ENCODE measurements at regions not wholly inside any gene's neighbourhood (a gene's known extent, or its start where the extent isn't known, plus 50 kb on each side); places are given as distances from the start of the nearest gene placed in this dataset.
"Not testable (repeated sequence)": the region's sequence is repeated elsewhere in the genome, so short reads cannot be mapped to it uniquely, and the experiment has no call there.

DNA sequence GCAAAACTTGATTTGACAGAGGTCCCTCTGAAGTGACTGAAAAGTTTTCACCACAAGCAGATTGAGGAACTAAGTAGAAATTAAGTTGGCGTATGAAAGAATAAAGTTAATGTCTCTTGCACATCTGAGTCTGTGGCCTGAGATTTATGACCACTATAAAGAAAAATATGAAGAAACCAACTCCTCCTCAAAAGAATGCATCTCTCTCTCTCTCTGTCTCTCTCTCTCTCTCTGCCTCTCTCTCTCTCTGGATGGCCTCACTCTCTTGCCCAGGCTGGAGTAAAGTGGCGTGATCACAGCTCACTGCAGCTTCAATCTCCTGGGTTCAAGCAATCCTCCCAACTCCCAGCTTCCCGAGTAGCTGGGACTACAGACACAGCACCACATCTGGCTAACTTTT is 55.2 kb downstream of the RPL22L1 start:
- no peak overlapping the region for H3K4me3 ChIP-seq (ENCODE audit: low read depth in 1 of 2, low read length in 2 of 2)
- peaks cover 13 to 21% of the 10 kb centered on the region in 2 donors for H3K4me1 ChIP-seq (ENCODE audit: control insufficient read depth in 1 of 2, insufficient read depth in 2 of 2, low read length in 2 of 2)
- no peak overlapping the region for H3K9ac ChIP-seq (ENCODE audit: low read depth in 1 of 2, low read length in 2 of 2)
- no peak overlapping the region for H3K27ac ChIP-seq (ENCODE audit: low read depth, low read length)
- no peaks in the 10 kb centered on the region for H3K9me3 ChIP-seq (ENCODE audit: control insufficient read depth in 1 of 2, low read length in 2 of 2)
- no peaks in the 10 kb centered on the region for H3K27me3 ChIP-seq (ENCODE audit: control insufficient read depth in 1 of 2, insufficient read depth in 2 of 2, low read length in 2 of 2)
- H3K36me3 ChIP-seq (ENCODE audit: control insufficient read depth in 1 of 2, insufficient read depth in 2 of 2, low read length in 2 of 2) = no peaks in the 10 kb centered on the region

DNA sequence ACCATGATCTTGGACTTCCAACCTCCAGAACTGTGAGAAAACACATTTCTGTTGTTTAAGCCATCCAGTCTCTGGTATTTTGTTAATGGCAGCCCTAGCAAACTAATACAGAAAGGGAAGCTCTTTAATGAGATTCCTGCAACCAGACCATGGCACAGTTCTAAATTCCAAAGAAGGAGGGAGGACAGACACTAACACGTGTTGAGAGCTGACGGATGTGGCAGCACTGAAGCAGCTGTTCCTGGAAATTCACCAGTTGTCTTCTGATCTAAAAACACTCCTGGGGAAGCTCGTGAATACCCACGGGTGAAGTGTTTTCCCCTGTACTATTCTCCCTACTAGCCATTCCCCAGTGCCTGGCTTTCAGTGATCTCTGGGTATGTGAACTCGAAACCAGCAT is 56.7 kb downstream of the RPL22L1 start:
- H3K4me1 ChIP-seq (ENCODE audit: control insufficient read depth in 1 of 2, insufficient read depth in 2 of 2, low read length in 2 of 2) = peaks cover 24 to 32% of the 10 kb centered on the region in 2 donors
- H3K27me3 ChIP-seq (ENCODE audit: control insufficient read depth in 1 of 2, insufficient read depth in 2 of 2, low read length in 2 of 2) = no peaks in the 10 kb centered on the region
- no peaks in the 10 kb centered on the region for H3K36me3 ChIP-seq (ENCODE audit: control insufficient read depth in 1 of 2, insufficient read depth in 2 of 2, low read length in 2 of 2)
- no peak overlapping the region for H3K9ac ChIP-seq (ENCODE audit: low read depth in 1 of 2, low read length in 2 of 2)
- H3K4me3 ChIP-seq (ENCODE audit: low read depth in 1 of 2, low read length in 2 of 2) = no peak overlapping the region
- no peak overlapping the region for H3K27ac ChIP-seq (ENCODE audit: low read depth, low read length)
- H3K9me3 ChIP-seq (ENCODE audit: control insufficient read depth in 1 of 2, low read length in 2 of 2) = no peaks in the 10 kb centered on the region

DNA sequence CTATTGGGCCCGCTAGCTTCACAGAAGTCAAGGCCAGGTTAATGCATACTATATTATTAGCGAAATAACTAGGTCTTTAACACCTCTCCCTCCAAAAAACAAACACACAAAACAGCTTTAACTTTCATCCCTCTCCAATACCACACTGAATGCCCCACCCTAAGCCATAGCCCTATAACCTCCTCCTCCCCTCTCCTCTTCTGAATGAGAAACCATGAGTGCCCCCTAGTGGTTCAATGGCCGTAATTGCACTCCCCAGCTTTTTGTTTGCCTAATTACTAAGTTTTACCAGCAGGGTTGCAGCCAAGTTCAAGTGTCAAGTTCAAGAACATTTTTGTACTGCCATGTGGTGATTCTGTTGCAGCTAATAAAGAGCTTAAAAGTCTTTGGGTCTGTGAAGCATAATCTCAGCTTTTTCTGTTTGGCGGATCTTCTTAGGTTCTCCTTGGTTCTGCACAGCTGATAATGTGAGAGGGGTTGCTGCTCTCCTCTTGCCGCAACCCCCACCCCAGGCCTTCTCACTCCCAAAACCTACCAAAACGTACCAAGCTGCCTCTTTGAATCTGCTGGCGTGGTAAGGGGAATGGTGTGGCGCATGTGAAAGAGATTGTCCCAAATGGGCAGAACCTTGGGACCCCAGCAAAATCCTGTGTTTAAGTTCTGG is 57.9 kb downstream of the RPL22L1 start:
- H3K27me3 ChIP-seq (ENCODE audit: control insufficient read depth in 1 of 2, insufficient read depth in 2 of 2, low read length in 2 of 2) = no peaks in the 10 kb centered on the region
- peaks cover 24 to 32% of the 10 kb centered on the region in 2 donors for H3K4me1 ChIP-seq (ENCODE audit: control insufficient read depth in 1 of 2, insufficient read depth in 2 of 2, low read length in 2 of 2)
- no peaks in the 10 kb centered on the region for H3K9me3 ChIP-seq (ENCODE audit: control insufficient read depth in 1 of 2, low read length in 2 of 2)
- no peak overlapping the region for H3K9ac ChIP-seq (ENCODE audit: low read depth in 1 of 2, low read length in 2 of 2)
- no peak overlapping the region for H3K4me3 ChIP-seq (ENCODE audit: low read depth in 1 of 2, low read length in 2 of 2)
- H3K36me3 ChIP-seq (ENCODE audit: control insufficient read depth in 1 of 2, insufficient read depth in 2 of 2, low read length in 2 of 2) = no peaks in the 10 kb centered on the region
- H3K27ac ChIP-seq (ENCODE audit: low read depth, low read length) = no peak overlapping the region

DNA sequence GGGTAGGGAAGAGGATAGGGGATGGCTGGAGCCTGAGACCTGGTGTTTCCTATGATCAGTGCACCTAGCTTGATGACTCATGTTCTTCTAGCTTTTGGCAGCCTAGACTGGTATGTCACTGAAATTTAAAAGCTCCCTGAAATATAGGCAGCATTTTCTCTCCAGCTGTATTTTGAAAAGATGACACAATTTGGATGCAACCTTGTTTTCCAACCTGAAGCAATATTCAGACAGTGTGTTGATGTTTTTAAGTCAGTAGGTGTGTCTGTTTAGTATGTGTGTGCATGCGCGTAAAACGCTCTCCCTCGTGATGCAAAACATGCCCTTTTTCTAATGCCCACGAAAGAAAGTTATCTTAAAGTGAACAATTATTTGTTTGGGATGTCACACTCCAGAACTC is 58.5 kb downstream of the RPL22L1 start:
- H3K4me3 ChIP-seq (ENCODE audit: low read depth in 1 of 2, low read length in 2 of 2) = no peak overlapping the region
- H3K27ac ChIP-seq (ENCODE audit: low read depth, low read length) = no peak overlapping the region
- no peaks in the 10 kb centered on the region for H3K36me3 ChIP-seq (ENCODE audit: control insufficient read depth in 1 of 2, insufficient read depth in 2 of 2, low read length in 2 of 2)
- H3K9me3 ChIP-seq (ENCODE audit: control insufficient read depth in 1 of 2, low read length in 2 of 2) = no peaks in the 10 kb centered on the region
- H3K27me3 ChIP-seq (ENCODE audit: control insufficient read depth in 1 of 2, insufficient read depth in 2 of 2, low read length in 2 of 2) = no peaks in the 10 kb centered on the region
- H3K4me1 ChIP-seq (ENCODE audit: control insufficient read depth in 1 of 2, insufficient read depth in 2 of 2, low read length in 2 of 2) = peaks cover 24 to 32% of the 10 kb centered on the region in 2 donors
- H3K9ac ChIP-seq (ENCODE audit: low read depth in 1 of 2, low read length in 2 of 2) = no peak overlapping the region

DNA sequence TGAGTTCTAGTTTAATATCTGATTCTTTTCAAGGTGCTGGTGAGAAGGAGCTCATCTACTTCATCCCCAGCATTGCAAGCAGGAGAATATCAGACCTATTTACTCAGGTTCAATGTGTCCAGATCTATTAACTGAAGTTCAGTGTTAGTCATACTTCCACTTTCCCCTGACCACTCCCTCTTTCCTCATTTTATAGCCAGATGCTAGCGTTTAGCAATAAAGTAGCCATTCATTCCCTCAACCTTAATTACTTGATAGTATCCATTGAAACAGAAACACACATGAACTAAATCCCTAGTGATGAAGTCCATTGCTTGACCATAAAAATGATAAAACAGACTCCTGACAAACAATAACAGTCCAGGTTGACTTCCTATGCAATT is 60.0 kb downstream of the RPL22L1 start:
- no peaks in the 10 kb centered on the region for H3K9me3 ChIP-seq (ENCODE audit: control insufficient read depth in 1 of 2, low read length in 2 of 2)
- H3K9ac ChIP-seq (ENCODE audit: low read depth in 1 of 2, low read length in 2 of 2) = no peak overlapping the region
- no peak overlapping the region for H3K27ac ChIP-seq (ENCODE audit: low read depth, low read length)
- no peak overlapping the region for H3K4me3 ChIP-seq (ENCODE audit: low read depth in 1 of 2, low read length in 2 of 2)
- no peaks in the 10 kb centered on the region for H3K27me3 ChIP-seq (ENCODE audit: control insufficient read depth in 1 of 2, insufficient read depth in 2 of 2, low read length in 2 of 2)
- H3K36me3 ChIP-seq (ENCODE audit: control insufficient read depth in 1 of 2, insufficient read depth in 2 of 2, low read length in 2 of 2) = no peaks in the 10 kb centered on the region
- H3K4me1 ChIP-seq (ENCODE audit: control insufficient read depth in 1 of 2, insufficient read depth in 2 of 2, low read length in 2 of 2) = peaks cover 24 to 32% of the 10 kb centered on the region in 2 donors

DNA sequence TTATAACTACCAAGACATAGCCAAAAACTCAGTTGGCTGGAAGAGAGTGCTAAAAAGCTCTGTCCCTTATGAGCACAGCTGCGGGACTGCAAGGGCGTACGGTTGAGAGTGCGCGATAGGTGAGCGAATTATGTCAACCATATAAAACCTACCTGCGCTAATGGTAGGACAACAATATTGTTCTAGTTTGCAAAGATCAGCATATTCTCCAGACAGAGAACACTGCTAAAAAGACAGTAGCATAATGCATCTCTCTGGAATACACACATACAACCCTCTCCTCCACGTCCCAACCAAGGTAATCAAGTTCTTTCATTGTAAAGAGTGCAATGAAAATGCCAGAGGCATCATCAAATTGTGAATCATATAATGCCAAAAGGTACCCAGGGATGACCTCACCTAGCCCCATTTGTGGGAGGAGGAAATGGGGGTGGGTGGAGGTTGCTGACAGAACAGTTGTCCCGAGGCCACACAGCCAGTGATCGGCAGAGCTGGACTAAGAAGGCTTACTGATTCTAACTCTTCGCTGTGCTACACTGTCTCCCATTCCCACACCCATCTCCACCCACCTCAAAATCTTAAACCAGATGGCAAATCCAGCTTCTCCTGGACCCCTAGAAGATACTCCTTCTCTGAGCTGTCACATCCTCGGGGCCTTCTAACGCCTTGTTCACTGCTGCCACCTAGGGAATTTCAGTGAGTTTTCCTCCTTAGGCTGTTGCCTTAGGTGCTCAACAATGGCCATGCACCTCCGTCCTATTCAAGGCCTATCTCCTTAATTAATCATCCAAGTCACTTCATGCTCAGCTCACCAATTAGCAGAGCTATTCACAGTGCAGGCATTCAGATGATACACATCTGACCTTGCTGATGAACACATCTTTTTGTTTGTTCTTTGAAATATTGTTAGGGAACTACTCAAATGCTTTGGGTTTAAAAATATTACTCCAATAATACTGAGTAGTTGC is 60.7 kb downstream of the RPL22L1 start:
- H3K4me3 ChIP-seq (ENCODE audit: low read depth in 1 of 2, low read length in 2 of 2) = peak overlapping the region in 1 of 2 donors; percentile 16
- H3K9me3 ChIP-seq (ENCODE audit: control insufficient read depth in 1 of 2, low read length in 2 of 2) = no peaks in the 10 kb centered on the region
- no peaks in the 10 kb centered on the region for H3K36me3 ChIP-seq (ENCODE audit: control insufficient read depth in 1 of 2, insufficient read depth in 2 of 2, low read length in 2 of 2)
- H3K27me3 ChIP-seq (ENCODE audit: control insufficient read depth in 1 of 2, insufficient read depth in 2 of 2, low read length in 2 of 2) = no peaks in the 10 kb centered on the region
- H3K9ac ChIP-seq (ENCODE audit: low read depth in 1 of 2, low read length in 2 of 2) = no peak overlapping the region
- no peak overlapping the region for H3K27ac ChIP-seq (ENCODE audit: low read depth, low read length)
- peaks cover 24 to 32% of the 10 kb centered on the region in 2 donors for H3K4me1 ChIP-seq (ENCODE audit: control insufficient read depth in 1 of 2, insufficient read depth in 2 of 2, low read length in 2 of 2)

DNA sequence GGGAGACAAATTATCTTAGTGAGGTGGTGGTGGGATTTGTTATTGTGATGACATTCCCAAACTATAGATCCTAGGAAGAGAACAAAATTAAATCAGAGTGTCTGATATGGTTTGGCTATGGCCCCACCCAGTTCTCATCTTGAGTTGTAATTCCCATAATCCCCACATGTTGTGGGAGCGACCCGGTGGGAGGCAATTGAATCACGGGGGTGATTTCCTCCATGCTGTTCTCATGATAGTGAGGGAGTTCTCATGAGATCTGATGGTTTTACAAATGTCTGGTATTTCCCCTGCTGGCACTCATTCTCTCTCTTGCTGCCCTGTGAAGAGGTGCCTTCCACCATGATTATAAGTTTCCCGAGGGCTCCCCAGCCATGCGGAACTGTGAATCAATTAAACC is 62.0 kb downstream of the RPL22L1 start:
- Histone ChIP-seq H3K4me1 (ENCODE audit: control insufficient read depth in 1 of 2, insufficient read depth in 2 of 2, low read length in 2 of 2) (peaks cover 24 to 32% of the 10 kb centered on the region in 2 donors), H3K9ac (ENCODE audit: low read depth in 1 of 2, low read length in 2 of 2) (no peak overlapping the region), H3K9me3 (ENCODE audit: control insufficient read depth in 1 of 2, low read length in 2 of 2) (no peaks in the 10 kb centered on the region), H3K27me3 (ENCODE audit: control insufficient read depth in 1 of 2, insufficient read depth in 2 of 2, low read length in 2 of 2) (no peaks in the 10 kb centered on the region), H3K36me3 (ENCODE audit: control insufficient read depth in 1 of 2, insufficient read depth in 2 of 2, low read length in 2 of 2) (no peaks in the 10 kb centered on the region), H3K27ac (ENCODE audit: low read depth, low read length) (no peak overlapping the region), H3K4me3 (ENCODE audit: low read depth in 1 of 2, low read length in 2 of 2) (no peak overlapping the region)

DNA sequence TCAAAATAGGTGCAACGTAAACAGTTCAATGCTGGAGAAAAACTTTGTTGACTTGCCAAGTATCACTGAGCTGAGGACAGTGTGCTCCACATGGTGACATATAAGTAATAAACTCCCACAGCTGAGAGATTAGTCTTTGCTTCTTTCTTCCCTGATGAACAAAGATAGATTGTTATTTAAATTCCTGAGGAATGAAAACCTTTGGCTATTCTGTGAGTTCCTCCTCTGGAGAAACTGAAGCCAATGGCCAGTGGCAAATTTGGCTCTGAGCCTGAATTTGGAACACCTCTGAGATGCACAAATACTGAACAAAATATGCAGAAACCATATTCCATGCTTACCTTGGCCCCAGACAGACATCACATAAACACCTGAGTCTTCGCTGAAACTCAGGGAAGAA is 63.3 kb downstream of the RPL22L1 start:
- Histone ChIP-seq H3K27ac (ENCODE audit: low read depth, low read length) (no peak overlapping the region), H3K9me3 (ENCODE audit: control insufficient read depth in 1 of 2, low read length in 2 of 2) (no peaks in the 10 kb centered on the region), H3K36me3 (ENCODE audit: control insufficient read depth in 1 of 2, insufficient read depth in 2 of 2, low read length in 2 of 2) (no peaks in the 10 kb centered on the region), H3K27me3 (ENCODE audit: control insufficient read depth in 1 of 2, insufficient read depth in 2 of 2, low read length in 2 of 2) (no peaks in the 10 kb centered on the region), H3K9ac (ENCODE audit: low read depth in 1 of 2, low read length in 2 of 2) (no peak overlapping the region), H3K4me3 (ENCODE audit: low read depth in 1 of 2, low read length in 2 of 2) (no peak overlapping the region), H3K4me1 (ENCODE audit: control insufficient read depth in 1 of 2, insufficient read depth in 2 of 2, low read length in 2 of 2) (peaks cover 16 to 28% of the 10 kb centered on the region in 2 donors)

DNA sequence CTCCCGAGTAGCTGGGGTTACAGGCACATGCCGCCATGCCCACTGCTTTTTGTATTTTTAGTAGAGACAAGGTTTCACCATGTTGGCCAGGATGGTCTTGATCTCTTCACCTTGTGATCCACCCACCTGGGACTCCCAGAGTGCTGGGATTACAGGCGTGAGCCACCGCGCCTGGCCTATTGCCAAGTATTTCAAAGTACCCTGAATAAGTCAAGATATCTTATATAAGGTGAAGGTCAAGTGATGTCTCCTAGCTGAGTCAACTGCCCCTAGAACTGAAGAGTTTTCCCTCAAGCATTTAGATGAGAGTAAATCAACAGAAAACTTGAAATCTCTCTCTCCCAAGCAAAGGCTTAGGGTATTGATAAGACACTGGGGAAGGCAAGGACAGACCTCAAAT is 63.9 kb downstream of the RPL22L1 start:
- Histone ChIP-seq H3K4me1 (ENCODE audit: control insufficient read depth in 1 of 2, insufficient read depth in 2 of 2, low read length in 2 of 2) (peaks cover 11 to 23% of the 10 kb centered on the region in 2 donors), H3K4me3 (ENCODE audit: low read depth in 1 of 2, low read length in 2 of 2) (no peak overlapping the region), H3K9ac (ENCODE audit: low read depth in 1 of 2, low read length in 2 of 2) (no peak overlapping the region), H3K27me3 (ENCODE audit: control insufficient read depth in 1 of 2, insufficient read depth in 2 of 2, low read length in 2 of 2) (no peaks in the 10 kb centered on the region), H3K27ac (ENCODE audit: low read depth, low read length) (no peak overlapping the region), H3K9me3 (ENCODE audit: control insufficient read depth in 1 of 2, low read length in 2 of 2) (no peaks in the 10 kb centered on the region), H3K36me3 (ENCODE audit: control insufficient read depth in 1 of 2, insufficient read depth in 2 of 2, low read length in 2 of 2) (no peaks in the 10 kb centered on the region)

DNA sequence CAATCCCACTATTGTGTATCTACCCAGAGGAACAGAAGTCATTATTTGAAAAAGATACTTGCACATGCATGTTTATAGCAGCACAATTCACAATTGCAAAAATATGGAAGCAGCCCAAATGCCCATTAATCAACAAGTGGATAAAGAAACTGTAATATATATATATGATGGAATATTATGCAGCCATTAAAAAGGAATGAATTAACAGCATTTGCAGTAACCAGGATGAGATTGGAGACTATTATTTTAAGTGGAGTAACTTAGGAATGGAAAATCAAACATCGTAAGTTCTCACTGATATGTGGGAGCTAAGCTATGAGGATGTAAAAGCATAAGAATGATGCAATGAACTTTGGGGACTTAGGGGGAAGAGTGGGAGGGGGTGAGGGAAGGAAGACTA is 64.7 kb downstream of the RPL22L1 start:
- not testable (repeated sequence) for H3K9ac ChIP-seq (ENCODE audit: low read depth in 1 of 2, low read length in 2 of 2); H3K4me3 ChIP-seq (ENCODE audit: low read depth in 1 of 2, low read length in 2 of 2); H3K36me3 ChIP-seq (ENCODE audit: control insufficient read depth in 1 of 2, insufficient read depth in 2 of 2, low read length in 2 of 2); H3K27me3 ChIP-seq (ENCODE audit: control insufficient read depth in 1 of 2, insufficient read depth in 2 of 2, low read length in 2 of 2); H3K9me3 ChIP-seq (ENCODE audit: control insufficient read depth in 1 of 2, low read length in 2 of 2); H3K27ac ChIP-seq (ENCODE audit: low read depth, low read length)
- peaks cover 11 to 14% of the 10 kb centered on the region in 2 donors for H3K4me1 ChIP-seq (ENCODE audit: control insufficient read depth in 1 of 2, insufficient read depth in 2 of 2, low read length in 2 of 2)

All from duodenal mucosa (tissue), 2 donors.